Hematopoietic multipotent progenitor cell treated with erythropoietin and hydrocortisone succinate and interleukin-3 and kit ligand, for 6 days (in vitro differentiated cells): ENCODE measurements at regions not wholly inside any gene's neighbourhood (a gene's known extent, or its start where the extent isn't known, plus 50 kb on each side); places are given as distances from the start of the nearest gene placed in this dataset.

Experiments used
- DNase-seq: peaks from one replicate; pipeline ENCODE4 v3.0.0-alpha.2; 2015

- no peak for DNase-seq
These were observed 783.2 kb downstream of the RPA4 start for GRCh38 chrX:97666890-97667289.

GRCh38 chrX:97668126-97668525, 784.4 kb downstream of the RPA4 start:
- DNase-seq, result no peak

- DNase-seq, result no peak
These were observed 788.4 kb downstream of the RPA4 start for GRCh38 chrX:97672138-97672537.

- DNase-seq, result no peak
These were observed 788.9 kb downstream of the RPA4 start for GRCh38 chrX:97672608-97673007.

- DNase-seq, result no peak
These were observed 789.4 kb downstream of the RPA4 start for GRCh38 chrX:97673135-97673534.

GRCh38 chrX:97682991-97683840, 799.5 kb downstream of the RPA4 start:
- no peak for DNase-seq

GRCh38 chrX:97685753-97686152, 802.0 kb downstream of the RPA4 start:
- peak; percentile 51 for DNase-seq

GRCh38 chrX:97691901-97692455, 808.3 kb downstream of the RPA4 start:
- no peak for DNase-seq

GRCh38 chrX:97692575-97692974, 808.9 kb downstream of the RPA4 start:
- DNase-seq, result no peak

GRCh38 chrX:97700547-97700946, 816.8 kb downstream of the RPA4 start:
- DNase-seq, result no peak

- DNase-seq, result no peak
These were observed 820.8 kb downstream of the RPA4 start for GRCh38 chrX:97704474-97704873.

- DNase-seq, result no peak
These were observed 821.2 kb downstream of the RPA4 start for GRCh38 chrX:97704881-97705280.

GRCh38 chrX:97705936-97706335, 822.2 kb downstream of the RPA4 start:
- DNase-seq, result no peak

- DNase-seq, result no peak
These were observed 830.4 kb downstream of the RPA4 start for GRCh38 chrX:97714072-97714471.

- DNase-seq, result no peak
These were observed 844.5 kb downstream of the RPA4 start for GRCh38 chrX:97728215-97728614.

GRCh38 chrX:97740044-97740443, 856.3 kb downstream of the RPA4 start:
- no peak for DNase-seq

- no peak for DNase-seq
These were observed 857.2 kb downstream of the RPA4 start for GRCh38 chrX:97740886-97741285.

- peak; percentile 3 for DNase-seq
These were observed 859.3 kb downstream of the RPA4 start for GRCh38 chrX:97743014-97743413.

- DNase-seq, result no peak
These were observed 863.6 kb downstream of the RPA4 start for GRCh38 chrX:97747346-97747745.

- DNase-seq, result no peak
These were observed 867.3 kb downstream of the RPA4 start for GRCh38 chrX:97751016-97751415.

GRCh38 chrX:97751735-97752134, 868.0 kb downstream of the RPA4 start:
- no peak for DNase-seq

GRCh38 chrX:97756879-97757278, 873.2 kb downstream of the RPA4 start:
- no peak for DNase-seq

- DNase-seq, result no peak
These were observed 879.7 kb downstream of the RPA4 start for GRCh38 chrX:97763391-97763790.

- DNase-seq, result no peak
These were observed 880.3 kb downstream of the RPA4 start for GRCh38 chrX:97763981-97764380.
